ENCODE measurements at regions not wholly inside any gene's neighbourhood (a gene's known extent, or its start where the extent isn't known, plus 50 kb on each side); places are given as distances from the start of the nearest gene placed in this dataset.

GRCh38 chr6:25219216-25219916 is 59.8 kb upstream of the CARMIL1 start:
- H3K9me3 Mint-ChIP-seq (ENCODE audit: insufficient read depth): no peaks in the 10 kb centered on the region

More at GRCh38 chr6:25219216-25219916, 59.8 kb upstream of the CARMIL1 start:
- H3K79me2 ChIP-seq (ENCODE audit: control insufficient read depth, insufficient read depth, low read length): no peaks in the 10 kb centered on the region
- no peak for DNase-seq
- WGBS (ENCODE audit: insufficient coverage): 40% methylated on average over 1 of the region's 1 CpG
- ATAC-seq (ENCODE audit: low read depth): no peak
- no peak overlapping the region for H3K4me2 ChIP-seq (replicated peaks; ENCODE audit: low read depth, low read length, poor library complexity, severe bottlenecking)
- Mint-ChIP-seq H3K27ac (no peak overlapping the region), H3K4me3 (no peak overlapping the region), H3K27me3 (peaks cover 5% of the 10 kb centered on the region), H3K4me1 (peaks cover 7% of the 10 kb centered on the region)
- no peaks in the 10 kb centered on the region for H3K36me3 ChIP-seq (replicated peaks in 1 of 2; ENCODE audit: control extremely low read depth in 1 of 2, control insufficient read depth in 1 of 2, extremely low read depth in 1 of 2, insufficient read depth in 2 of 2, low read length in 1 of 2)
- peaks cover 0 to 3% of the 10 kb centered on the region in 2 donors for H3K4me1 ChIP-seq (ENCODE audit: control insufficient read depth in 2 of 2, insufficient read depth in 2 of 2, low read length in 2 of 2)
- ChIA-PET CTCF (interaction anchor here (1.5 to 2.5 kb wide), 4 partner anchors 46 to 379 kb away, joined by 6 to 12 read pairs (median 6); no protein-coding TSS in a partner anchor), POLR2A (no interaction called here)
- H3K27me3 ChIP-seq (replicated peaks in 1 of 4; ENCODE audit: control extremely low read depth in 1 of 4, control insufficient read depth in 3 of 4, insufficient read depth in 4 of 4, low read length in 3 of 4): peaks cover 0 to 3% (median 0%) of the 10 kb centered on the region in 4 experiments
- H3K9ac ChIP-seq (ENCODE audit: low read length): no peak overlapping the region
- H3K4me3 ChIP-seq (ENCODE audit: control extremely low read depth in 1 of 5, extremely low read depth in 1 of 5, insufficient read depth in 1 of 5, low read depth in 2 of 5, low read length in 4 of 5): no peak overlapping the region
- no peaks in the 10 kb centered on the region for H3K9me3 ChIP-seq (ENCODE audit: control extremely low read depth in 1 of 3, control insufficient read depth in 2 of 3, insufficient read depth in 1 of 3, low read length in 2 of 3)
- no peaks in the 10 kb centered on the region for H4K20me1 ChIP-seq (ENCODE audit: control insufficient read depth, insufficient read depth, low read length, poor library complexity, severe bottlenecking)
- intact Hi-C loops (cut with micrococcal nuclease): no loop called here
- no peak overlapping the region for H3K27ac ChIP-seq (ENCODE audit: low read length in 2 of 2)
- no peak overlapping the region for H2AFZ ChIP-seq (ENCODE audit: insufficient read depth, low read depth, low read length, poor library complexity, severe bottlenecking)
- TF ChIP-seq EZH2 (IDR thresholded peaks at IDR 0.05; ENCODE audit: borderline replicate concordance, insufficient read depth, low read depth, low read length, poor library complexity, severe bottlenecking) (no peak), CTCF (IDR thresholded peaks at IDR 0.05) (no peak)
